ENCODE measurements at regions not wholly inside any gene's neighbourhood (a gene's known extent, or its start where the extent isn't known, plus 50 kb on each side); places are given as distances from the start of the nearest gene placed in this dataset.

DNA sequence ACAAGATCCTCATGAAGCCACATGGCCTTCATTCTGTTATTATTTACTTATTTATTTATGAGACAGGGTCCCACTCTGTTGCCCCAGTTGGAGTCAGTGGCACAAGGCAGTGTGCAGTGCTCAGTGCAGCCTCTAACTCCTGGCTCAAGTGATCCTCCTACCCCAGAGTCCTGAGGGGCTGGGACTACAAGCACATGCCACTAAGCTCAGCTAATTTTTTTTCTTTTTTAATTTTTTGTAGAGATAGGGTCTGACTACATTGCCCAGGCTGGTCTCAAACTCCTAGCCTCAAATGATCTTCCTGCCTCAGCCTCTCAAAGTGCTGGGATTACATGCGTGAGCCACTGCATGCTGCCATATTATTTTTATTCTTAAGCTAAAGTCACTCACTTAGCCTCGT is 241.4 kb downstream of the UQCRFS1 start:
- Histone ChIP-seq H3K79me2 (ENCODE audit: insufficient read depth, low read length) (no peaks in the 10 kb centered on the region), H3K4me2 (ENCODE audit: insufficient read depth, low read length) (no peak overlapping the region), H2AFZ (ENCODE audit: low read length) (no peak overlapping the region), H3K27ac (ENCODE audit: low read depth, low read length) (no peak overlapping the region), H3K36me3 (ENCODE audit: insufficient read depth, low read length) (no peaks in the 10 kb centered on the region), H3K4me3 (ENCODE audit: insufficient read depth, low read length) (no peak overlapping the region), H3K9me3 (ENCODE audit: low read depth, low read length) (no peaks in the 10 kb centered on the region), H4K20me1 (ENCODE audit: insufficient read depth, low read length) (no peaks in the 10 kb centered on the region), H3K4me1 (ENCODE audit: insufficient read depth, low read length) (peaks cover 6% of the 10 kb centered on the region), H3K27me3 (ENCODE audit: insufficient read depth, low read length) (no peaks in the 10 kb centered on the region)
- TF ChIP-seq, protein P1, sequence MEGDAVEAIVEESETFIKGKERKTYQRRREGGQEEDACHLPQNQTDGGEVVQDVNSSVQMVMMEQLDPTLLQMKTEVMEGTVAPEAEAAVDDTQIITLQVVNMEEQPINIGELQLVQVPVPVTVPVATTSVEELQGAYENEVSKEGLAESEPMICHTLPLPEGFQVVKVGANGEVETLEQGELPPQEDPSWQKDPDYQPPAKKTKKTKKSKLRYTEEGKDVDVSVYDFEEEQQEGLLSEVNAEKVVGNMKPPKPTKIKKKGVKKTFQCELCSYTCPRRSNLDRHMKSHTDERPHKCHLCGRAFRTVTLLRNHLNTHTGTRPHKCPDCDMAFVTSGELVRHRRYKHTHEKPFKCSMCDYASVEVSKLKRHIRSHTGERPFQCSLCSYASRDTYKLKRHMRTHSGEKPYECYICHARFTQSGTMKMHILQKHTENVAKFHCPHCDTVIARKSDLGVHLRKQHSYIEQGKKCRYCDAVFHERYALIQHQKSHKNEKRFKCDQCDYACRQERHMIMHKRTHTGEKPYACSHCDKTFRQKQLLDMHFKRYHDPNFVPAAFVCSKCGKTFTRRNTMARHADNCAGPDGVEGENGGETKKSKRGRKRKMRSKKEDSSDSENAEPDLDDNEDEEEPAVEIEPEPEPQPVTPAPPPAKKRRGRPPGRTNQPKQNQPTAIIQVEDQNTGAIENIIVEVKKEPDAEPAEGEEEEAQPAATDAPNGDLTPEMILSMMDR (IDR thresholded peaks at IDR 0.05; ENCODE audit: extremely low read depth, low read depth, low read length) = no peak
- DNase-seq (ENCODE audit: insufficient read length, low spot score, missing footprints) = no peak

DNA sequence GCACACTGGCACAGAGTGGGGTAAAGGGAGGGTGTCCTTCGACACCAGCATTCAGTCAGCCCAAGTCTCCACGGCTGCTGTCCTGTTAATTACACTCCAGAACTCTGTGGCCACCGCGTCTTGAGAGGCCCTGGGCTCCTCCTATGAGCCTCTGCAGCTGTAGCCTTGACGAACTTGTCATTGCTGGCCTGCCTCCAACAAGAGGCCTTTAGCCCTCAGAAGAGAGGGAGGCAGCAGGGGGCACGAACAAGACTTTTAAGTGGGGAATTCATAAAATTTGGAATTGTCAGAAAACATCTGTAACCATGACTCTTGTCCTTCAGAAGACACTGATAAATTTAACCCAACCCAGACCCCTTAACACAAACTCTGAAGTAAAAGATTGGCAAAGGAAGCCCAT is 241.9 kb downstream of the UQCRFS1 start:
- H2AFZ ChIP-seq (ENCODE audit: low read length) = no peak overlapping the region

DNA sequence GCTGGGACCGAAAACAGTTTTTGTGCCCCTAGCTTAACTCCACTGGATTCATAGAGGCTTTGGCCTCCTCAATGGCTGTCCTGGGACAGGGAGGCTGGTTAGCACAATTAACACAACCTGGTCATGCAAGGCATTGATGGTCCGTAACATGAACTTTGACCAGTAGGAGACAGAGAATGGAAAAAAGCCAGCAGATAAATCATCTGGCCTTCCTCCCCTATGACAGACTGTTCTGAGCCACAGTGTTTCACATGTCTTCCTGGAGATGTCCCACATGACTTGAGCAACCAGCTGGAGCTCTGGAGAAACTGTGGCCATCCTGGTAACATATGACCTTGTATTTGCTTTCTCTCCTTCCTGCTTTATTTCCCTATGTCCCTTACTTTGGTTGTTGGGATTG is 244.2 kb downstream of the UQCRFS1 start:
- no peaks in the 10 kb centered on the region for H3K9me3 ChIP-seq (ENCODE audit: low read depth, low read length)
- DNase-seq (ENCODE audit: insufficient read length, low spot score, missing footprints) = no peak
- H3K27me3 ChIP-seq (ENCODE audit: insufficient read depth, low read length) = no peaks in the 10 kb centered on the region
- H3K4me2 ChIP-seq (ENCODE audit: insufficient read depth, low read length) = no peak overlapping the region
- H2AFZ ChIP-seq (ENCODE audit: low read length) = no peak overlapping the region
- H3K4me1 ChIP-seq (ENCODE audit: insufficient read depth, low read length) = peaks cover 6% of the 10 kb centered on the region
- TF ChIP-seq, protein P1 (IDR thresholded peaks at IDR 0.05; ENCODE audit: extremely low read depth, low read depth, low read length) = no peak
- H4K20me1 ChIP-seq (ENCODE audit: insufficient read depth, low read length) = no peaks in the 10 kb centered on the region
- no peak overlapping the region for H3K4me3 ChIP-seq (ENCODE audit: insufficient read depth, low read length)
- no peaks in the 10 kb centered on the region for H3K79me2 ChIP-seq (ENCODE audit: insufficient read depth, low read length)
- H3K27ac ChIP-seq (ENCODE audit: low read depth, low read length) = no peak overlapping the region
- H3K36me3 ChIP-seq (ENCODE audit: insufficient read depth, low read length) = no peaks in the 10 kb centered on the region

More for the DNA sequence above, 241.9 kb downstream of the UQCRFS1 start:
- Histone ChIP-seq H3K9me3 (ENCODE audit: low read depth, low read length) (no peaks in the 10 kb centered on the region), H3K4me3 (ENCODE audit: insufficient read depth, low read length) (no peak overlapping the region), H4K20me1 (ENCODE audit: insufficient read depth, low read length) (no peaks in the 10 kb centered on the region), H3K79me2 (ENCODE audit: insufficient read depth, low read length) (no peaks in the 10 kb centered on the region), H3K27me3 (ENCODE audit: insufficient read depth, low read length) (no peaks in the 10 kb centered on the region), H3K27ac (ENCODE audit: low read depth, low read length) (no peak overlapping the region), H3K36me3 (ENCODE audit: insufficient read depth, low read length) (no peaks in the 10 kb centered on the region), H3K4me2 (ENCODE audit: insufficient read depth, low read length) (no peak overlapping the region), H3K4me1 (ENCODE audit: insufficient read depth, low read length) (peaks cover 6% of the 10 kb centered on the region)
- no peak for DNase-seq (ENCODE audit: insufficient read length, low spot score, missing footprints)
- TF ChIP-seq, protein P1 (IDR thresholded peaks at IDR 0.05; ENCODE audit: extremely low read depth, low read depth, low read length) = no peak

- H3K27ac ChIP-seq (ENCODE audit: low read depth, low read length) = no peak overlapping the region
- no peak overlapping the region for H3K4me2 ChIP-seq (ENCODE audit: insufficient read depth, low read length)
- no peak overlapping the region for H3K4me3 ChIP-seq (ENCODE audit: insufficient read depth, low read length)
- H2AFZ ChIP-seq (ENCODE audit: low read length) = no peak overlapping the region
- no peaks in the 10 kb centered on the region for H4K20me1 ChIP-seq (ENCODE audit: insufficient read depth, low read length)
- H3K36me3 ChIP-seq (ENCODE audit: insufficient read depth, low read length) = no peaks in the 10 kb centered on the region
- TF ChIP-seq, protein P1 (IDR thresholded peaks at IDR 0.05; ENCODE audit: extremely low read depth, low read depth, low read length) = no peak
- H3K27me3 ChIP-seq (ENCODE audit: insufficient read depth, low read length) = no peaks in the 10 kb centered on the region
- H3K79me2 ChIP-seq (ENCODE audit: insufficient read depth, low read length) = no peaks in the 10 kb centered on the region
- DNase-seq (ENCODE audit: insufficient read length, low spot score, missing footprints) = peak; percentile 26
- no peaks in the 10 kb centered on the region for H3K9me3 ChIP-seq (ENCODE audit: low read depth, low read length)
- H3K4me1 ChIP-seq (ENCODE audit: insufficient read depth, low read length) = peaks cover 6% of the 10 kb centered on the region
Observed at GRCh38 chr19:28966737-28967399, 246.1 kb downstream of the UQCRFS1 start.

All from osteoblast (primary cell).